SH-SY5Y (cell line): ENCODE measurements at regions not wholly inside any gene's neighbourhood (a gene's known extent, or its start where the extent isn't known, plus 50 kb on each side); places are given as distances from the start of the nearest gene placed in this dataset.

Source experiments
- GATA2 ChIP-seq: IDR thresholded peaks from 2 replicates; pipeline ENCODE4 v1.6.1; 2011; ENCODE audit warnings: mild to moderate bottlenecking, low read depth, low read length
- GATA3 ChIP-seq: IDR thresholded peaks from 2 replicates; pipeline ENCODE4 v1.6.1; 2011; ENCODE audit warnings: low read depth, mild to moderate bottlenecking, low read length, moderate library complexity

DNA sequence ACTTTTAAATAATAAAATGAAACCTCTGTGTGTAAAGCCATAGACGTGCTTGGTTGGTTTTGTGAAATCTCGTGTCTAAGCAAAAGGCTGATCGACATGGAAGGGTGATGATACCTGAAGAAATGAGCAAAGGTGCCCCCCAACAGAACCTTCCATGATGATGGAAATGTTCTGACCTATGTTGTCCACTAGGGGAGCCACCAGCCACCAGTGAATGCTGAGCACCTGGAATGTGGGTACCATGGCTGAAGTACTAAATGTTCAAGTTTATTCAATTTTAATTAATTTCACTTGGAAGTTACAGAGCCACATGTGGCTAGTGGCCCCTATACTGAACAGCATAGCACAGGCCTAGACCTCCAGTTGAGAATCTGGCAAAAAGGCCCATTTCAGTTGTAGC lies 158.8 kb downstream of the POLR2M start:
- TF ChIP-seq GATA3 (no peak), GATA2 (no peak)
